ENCODE measurements at regions not wholly inside any gene's neighbourhood (a gene's known extent, or its start where the extent isn't known, plus 50 kb on each side); places are given as distances from the start of the nearest gene placed in this dataset.
"Not testable (repeated sequence)": the region's sequence is repeated elsewhere in the genome, so short reads cannot be mapped to it uniquely, and the experiment has no call there.

DNA sequence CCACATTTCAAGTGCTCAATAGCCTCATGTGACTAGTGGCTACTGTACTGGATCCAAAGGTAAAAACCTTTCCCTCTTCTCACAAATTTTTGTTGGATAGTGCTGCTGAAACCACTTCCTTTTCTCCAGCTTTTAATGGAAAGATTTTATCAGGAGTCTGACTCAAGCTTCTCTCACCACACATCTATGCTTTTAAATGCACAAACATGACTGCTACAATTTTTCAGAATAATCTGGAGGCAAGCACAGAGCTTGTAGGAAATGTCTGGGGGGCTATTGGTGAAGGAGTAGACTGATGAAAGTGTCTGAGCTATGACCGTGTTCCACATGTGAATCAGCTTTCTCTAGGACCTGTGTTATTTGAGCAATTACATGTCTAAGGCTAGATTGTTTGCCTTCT is 101.1 kb upstream of the FAT3 start:
- DNase-seq (ENCODE audit: low read depth in 4 of 4, low spot score in 3 of 4): no peak

DNA sequence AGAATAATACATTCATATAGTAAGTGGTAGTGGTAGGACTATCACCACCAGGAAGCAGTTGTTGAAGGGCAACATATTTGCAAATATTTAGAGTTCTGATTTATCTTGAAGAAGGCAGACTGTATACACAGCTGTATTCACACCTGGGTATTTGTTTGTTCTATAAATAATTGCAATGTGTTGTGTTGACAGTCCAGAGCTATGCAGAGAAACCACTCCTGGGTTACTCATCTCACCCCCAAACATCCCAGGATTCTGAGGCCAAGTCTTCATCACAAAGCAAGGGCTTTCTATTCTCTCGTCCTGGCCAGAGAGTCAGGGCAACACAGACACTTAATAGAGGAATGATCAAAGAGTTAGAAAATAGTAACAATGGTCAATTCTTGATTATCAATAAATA is 102.1 kb upstream of the FAT3 start:
- DNase-seq (ENCODE audit: low read depth in 4 of 4, low spot score in 3 of 4): no peak

DNA sequence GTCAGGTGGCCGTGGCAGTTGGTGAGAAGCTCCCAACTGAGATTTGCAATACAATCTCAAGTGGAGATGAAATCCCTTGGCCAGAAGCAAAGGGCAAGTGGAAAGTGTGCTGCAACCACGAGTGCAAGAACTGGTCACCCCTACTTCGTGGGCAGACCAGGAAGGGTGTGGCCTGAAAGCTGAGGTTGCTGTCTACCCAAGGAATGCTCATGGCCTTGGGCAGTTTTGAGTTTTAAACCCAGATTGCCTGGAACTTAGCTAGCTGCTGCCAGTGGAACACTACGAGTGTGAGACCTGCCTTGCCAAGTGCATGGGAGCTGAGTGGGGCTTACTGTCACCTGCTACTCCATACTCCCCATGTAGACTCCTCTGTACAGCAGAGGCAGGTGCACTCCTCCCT is 113.3 kb upstream of the FAT3 start:
- DNase-seq (ENCODE audit: low read depth in 4 of 4, low spot score in 3 of 4): no peak

DNA sequence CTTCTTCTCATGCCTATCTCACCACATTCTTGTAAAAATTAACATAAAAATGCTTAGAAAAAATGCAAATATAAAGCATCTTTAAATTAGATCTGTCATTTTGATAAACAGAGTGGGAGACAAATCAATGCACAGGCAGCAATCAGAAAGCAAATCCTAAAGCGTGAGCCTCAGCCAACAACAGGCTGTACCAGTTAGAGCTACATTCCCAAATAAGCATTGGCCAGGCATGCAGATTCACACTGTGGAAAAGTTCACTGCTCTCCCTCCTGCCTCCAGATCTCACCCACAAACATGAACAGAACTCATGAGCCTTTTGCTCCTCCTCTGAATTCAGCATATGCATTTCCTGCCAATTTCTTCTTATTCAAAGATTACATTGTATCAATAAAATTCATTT is 115.2 kb upstream of the FAT3 start:
- DNase-seq (ENCODE audit: low read depth in 4 of 4, low spot score in 3 of 4): no peak

DNA sequence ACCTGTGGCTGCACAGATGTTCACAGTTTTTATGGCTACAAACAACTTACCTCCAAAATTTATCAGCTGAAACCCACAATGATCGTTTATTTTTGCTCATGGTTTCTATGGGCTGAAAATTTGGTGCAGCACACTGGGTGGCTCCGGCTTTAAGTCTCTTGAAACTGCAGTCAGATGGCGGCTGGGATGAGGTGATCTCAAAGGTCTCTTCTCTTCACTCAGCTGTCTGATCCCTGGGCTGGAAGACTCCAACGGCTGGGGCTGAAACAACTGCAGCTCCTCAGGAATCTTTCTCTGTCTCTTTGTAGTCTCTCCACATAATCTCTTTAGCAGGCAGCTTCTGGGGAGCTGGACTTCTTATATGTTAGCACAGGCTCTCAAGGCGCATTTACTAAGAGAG is 117.3 kb upstream of the FAT3 start:
- no peak for DNase-seq (ENCODE audit: low read depth in 4 of 4, low spot score in 3 of 4)

DNA sequence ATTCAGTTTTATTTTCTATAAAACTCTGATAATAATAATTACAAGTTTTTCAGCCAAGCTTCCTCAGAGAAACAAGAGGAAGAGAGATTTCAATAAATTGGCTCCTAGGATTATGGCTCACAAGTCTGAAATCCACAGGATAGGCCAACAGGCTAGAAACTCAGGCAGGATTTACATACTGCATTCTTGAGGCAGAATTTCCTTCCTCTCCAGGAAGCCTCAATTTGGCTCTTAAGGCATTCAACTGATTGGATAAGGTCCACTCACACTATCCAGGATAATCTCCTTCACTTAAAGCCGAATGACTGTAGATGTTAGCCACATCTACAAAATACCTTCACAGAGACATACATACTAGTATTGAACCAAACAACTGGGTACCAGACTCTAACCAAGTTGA is 120.3 kb upstream of the FAT3 start:
- no peak for DNase-seq (ENCODE audit: low read depth in 4 of 4, low spot score in 3 of 4)

DNA sequence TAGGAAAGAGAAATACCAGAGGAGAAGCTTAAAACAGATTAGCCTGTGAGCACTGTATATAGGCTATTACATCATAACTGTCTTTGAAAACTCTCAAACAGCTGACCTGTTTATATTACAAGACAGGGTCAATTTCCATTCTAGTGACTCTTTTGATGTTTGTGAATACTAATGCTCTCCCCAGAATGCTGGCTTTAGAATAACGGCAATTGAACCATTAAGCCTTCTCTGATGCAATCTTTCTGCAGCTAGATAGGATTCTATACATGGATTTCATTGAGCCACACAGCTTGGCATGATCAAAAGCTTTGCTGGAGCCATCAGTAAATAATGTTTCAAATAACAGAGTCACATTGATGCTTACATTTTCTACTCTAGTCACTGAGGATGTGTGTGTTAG is 122.7 kb upstream of the FAT3 start:
- no peak for DNase-seq (ENCODE audit: low read depth in 4 of 4, low spot score in 3 of 4)

DNA sequence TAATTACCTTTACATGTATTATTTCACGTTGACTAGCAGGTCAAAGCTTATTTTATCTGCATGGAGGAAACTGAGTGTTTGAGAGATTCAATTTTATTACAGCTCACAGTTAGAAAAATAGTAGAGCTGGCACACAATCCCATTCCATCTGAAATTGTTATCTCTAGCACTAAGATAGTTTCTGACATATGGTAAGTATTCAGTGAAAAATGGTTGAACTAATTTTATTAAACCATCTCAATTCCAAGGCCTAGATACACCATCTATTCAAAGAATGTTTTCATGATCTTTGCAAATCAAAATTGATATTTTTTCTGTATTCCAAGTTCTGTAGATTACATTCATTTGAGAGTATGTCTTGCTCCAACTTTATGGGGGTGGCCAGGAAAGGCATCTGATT is 125.4 kb upstream of the FAT3 start:
- no peak for DNase-seq (ENCODE audit: low read depth in 4 of 4, low spot score in 3 of 4)

DNA sequence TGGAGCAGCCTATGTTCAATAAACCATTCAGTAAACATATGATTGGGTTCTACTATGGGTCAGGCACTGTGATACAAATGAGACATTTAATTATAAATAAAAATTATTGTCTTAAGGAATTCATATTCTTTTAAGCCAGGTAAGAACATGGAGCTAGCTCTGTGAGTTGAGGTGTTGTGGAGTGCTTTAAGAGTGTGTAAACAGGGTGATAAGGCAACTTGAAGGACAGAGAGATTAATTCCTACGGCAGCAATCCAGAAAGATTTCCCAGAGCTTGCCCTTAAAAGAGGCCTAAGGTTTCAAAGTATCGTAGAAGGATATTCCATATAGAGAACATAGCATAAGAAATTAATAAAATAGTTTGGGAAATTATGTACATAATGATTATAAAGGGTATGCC is 126.4 kb upstream of the FAT3 start:
- DNase-seq (ENCODE audit: low read depth in 4 of 4, low spot score in 3 of 4): no peak

DNA sequence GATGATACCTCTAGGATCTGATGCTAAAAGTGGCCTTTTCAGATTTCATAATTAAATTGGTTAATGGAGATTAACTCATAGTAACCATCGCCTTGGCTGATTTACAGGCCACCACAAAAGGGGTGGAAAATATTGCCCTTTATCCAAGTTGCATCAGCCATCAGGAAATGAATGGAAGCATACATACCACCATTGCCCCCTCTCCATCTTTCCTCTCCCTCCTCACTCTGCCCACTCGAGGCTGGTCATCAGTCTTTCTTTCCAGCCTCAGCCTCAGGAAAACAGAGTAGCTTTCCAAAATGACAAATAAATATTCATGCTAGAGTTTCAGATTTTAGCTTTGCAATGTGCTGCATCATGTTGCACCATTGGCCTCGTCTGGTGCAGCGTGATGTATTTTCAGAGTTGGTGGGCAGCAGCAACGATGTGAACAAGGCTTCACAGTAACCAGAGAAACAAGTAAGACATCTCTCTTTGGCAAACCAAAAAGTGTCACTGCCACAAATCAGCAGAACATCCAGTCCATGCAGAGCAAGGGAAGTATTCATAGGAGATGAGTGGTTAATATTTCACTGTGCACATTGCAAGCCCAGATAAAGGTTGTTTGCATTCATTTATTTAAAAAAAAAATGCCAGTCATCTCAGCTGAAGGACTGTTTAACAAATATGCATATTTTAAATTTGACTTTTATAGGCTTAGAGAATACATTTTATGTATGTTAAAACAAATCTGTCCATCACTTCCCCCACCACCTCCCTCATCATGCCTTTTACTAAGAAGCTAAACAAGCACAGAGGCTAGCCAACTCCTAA is 136.7 kb upstream of the FAT3 start:
- no peak for DNase-seq (ENCODE audit: low read depth in 4 of 4, low spot score in 3 of 4)

DNA sequence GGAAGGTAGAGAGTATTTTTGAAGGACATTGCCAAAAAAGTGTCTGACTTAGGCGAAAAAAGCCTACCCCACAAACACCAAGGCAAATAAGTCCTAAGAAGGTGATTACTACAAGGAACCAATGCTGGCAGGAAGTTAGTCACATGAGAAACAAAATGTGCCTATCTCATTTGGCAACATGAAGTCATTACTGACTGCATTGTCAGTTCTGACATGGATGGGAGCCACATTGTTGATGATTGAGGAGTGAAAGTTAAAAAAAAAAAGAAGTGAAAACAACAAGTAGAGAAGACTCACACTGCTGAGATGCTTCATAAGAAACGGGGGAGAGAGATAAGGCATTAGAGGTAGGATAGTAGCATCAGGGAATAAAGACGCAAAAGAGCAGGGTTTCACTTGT is 141.5 kb upstream of the FAT3 start:
- no peak for DNase-seq (ENCODE audit: low read depth in 4 of 4, low spot score in 3 of 4)

DNA sequence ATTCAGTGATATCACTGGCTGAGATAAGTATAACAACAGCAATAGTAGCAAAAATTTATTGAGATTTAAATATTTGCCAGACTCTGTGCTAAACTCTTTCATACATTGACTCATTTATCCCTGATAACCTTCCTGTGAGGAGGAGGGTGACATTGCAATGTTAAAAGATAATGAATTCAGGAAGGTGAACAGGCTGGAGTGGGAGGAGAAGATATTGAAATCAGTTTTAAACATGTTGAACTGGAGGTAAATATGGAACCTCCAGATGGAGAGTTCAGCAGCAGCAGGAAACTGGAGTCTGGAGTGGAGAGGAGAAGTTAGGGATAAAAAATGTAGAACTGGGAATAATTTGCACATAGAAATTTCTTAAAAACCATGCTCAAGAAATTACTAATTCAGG is 142.0 kb upstream of the FAT3 start:
- no peak for DNase-seq (ENCODE audit: low read depth in 4 of 4, low spot score in 3 of 4)

DNA sequence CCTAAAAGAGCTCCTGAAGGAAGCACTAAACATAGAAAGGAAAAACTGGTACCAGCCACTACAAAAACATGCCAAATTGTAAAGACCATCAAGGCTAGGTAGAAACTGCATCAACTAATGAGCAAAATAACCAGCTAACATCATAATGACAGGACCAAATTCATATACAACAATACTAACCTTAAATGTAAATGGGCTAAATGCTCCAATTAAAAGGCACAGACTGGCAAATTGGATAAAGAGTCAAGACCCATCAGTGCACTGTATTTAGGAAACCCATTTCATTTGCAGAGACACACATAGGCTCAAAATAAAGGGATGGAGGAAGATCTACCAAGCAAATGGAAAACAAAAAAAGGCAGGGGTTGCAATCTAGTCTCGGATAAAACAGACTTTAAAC is 150.1 kb upstream of the FAT3 start:
- DNase-seq (ENCODE audit: low read depth in 4 of 4, low spot score in 3 of 4): not testable (repeated sequence)

DNA sequence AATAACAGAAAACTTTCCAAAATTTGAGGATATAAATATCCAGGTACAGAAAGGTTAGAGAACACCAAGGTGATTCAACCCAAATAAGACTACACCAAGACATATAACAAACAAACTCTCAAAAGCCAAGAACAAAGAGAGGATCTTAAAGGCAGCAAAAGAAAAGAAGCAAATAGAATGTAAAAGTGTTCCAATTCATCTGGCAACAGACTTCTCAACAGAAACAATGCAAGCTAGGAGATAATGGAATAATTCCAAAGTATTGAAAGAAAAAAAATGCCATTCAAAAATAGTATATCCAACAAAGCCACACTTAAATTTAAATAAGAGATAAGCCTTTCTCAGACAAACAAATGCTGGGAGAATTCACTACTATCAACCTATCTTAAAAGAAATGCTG is 153.0 kb upstream of the FAT3 start:
- no peak for DNase-seq (ENCODE audit: low read depth in 4 of 4, low spot score in 3 of 4)

DNA sequence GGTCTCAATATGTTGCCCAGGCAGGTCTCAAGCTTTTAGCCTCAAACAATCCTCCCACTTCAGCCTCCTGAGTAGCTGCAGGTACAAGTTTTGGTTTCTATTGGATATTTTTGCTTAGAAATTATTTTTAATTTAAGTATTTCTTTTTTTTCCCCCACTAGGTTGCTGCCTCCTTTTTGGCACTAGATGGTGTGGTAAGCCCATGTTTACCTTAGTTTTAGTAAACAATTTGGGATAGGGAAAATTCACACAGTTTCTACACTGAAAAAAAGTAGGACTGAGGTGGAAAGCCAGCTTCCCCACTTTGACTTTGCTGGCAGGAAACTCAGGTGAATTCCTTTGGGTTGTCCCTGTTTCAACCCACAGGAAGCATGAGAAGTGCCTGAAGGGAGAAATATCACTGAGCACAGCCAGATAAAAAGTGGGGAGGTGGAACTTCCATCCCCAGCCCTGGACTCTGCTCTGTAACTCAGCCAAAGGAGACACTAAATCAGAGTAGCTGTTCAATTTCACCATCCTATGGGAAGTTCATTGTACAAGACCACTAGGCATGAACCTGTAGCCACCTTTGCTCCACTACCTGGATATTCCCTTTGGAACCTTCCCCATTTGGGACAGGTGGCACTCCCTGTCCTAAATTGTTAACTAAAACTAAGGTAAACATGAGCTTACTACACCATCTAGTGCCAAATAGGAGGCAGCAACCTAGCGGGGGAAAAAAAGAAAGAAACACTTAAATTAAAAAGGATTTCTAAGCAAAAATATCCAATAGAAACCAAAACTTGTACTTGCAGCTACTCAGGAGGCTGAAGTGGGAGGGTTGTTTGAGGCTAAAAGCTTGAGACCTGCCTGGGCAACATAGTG is 154.4 kb upstream of the FAT3 start:
- no peak for DNase-seq (ENCODE audit: low read depth in 4 of 4, low spot score in 3 of 4)

DNA sequence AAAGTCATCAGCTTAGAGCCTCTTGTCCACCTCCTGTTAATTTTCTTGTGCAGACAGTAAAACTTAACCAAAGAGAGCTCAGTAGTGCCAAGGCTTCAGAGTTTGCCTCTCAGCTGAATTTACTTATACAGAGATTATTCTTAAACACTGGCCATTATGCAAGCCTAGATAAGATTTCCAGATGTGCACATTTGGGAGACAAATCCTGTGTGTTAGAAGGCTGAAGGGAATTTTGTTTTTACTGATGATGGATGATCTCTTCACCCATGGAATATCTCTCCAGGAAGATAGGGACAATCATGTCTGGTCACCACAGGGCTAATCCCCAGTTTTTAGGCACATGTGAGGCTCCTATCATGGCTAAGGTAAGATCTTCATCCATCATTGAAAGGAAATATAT is 157.6 kb upstream of the FAT3 start:
- DNase-seq (ENCODE audit: low read depth in 4 of 4, low spot score in 3 of 4): no peak

DNA sequence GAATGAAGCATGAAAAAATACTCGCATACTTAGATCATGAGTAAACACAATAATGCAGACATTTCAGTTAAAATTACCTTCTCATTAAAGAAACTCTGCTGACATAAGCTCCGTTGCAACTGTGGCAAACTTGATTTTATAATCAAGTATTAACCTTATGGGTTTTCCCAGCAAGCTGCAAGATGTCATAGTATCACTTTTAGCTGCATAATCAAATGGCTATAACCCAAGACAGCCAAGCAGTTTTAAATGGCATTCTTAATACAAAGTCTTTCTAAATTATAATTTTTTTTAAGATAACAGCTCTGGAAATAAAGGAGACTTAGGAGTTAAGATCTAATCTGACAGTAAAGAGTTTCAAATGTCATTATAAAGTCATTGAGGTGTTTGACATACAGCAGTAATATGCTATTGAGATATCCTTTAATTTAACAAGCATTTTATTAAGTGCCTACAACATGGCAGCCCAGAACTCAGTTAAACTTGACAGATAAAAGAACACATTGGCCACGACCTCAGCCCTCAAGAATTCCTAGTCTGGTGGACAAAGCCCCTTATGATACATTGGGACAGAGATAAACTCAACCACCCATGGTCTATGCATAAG is 163.1 kb upstream of the FAT3 start:
- DNase-seq (ENCODE audit: low read depth in 4 of 4, low spot score in 3 of 4): no peak

DNA sequence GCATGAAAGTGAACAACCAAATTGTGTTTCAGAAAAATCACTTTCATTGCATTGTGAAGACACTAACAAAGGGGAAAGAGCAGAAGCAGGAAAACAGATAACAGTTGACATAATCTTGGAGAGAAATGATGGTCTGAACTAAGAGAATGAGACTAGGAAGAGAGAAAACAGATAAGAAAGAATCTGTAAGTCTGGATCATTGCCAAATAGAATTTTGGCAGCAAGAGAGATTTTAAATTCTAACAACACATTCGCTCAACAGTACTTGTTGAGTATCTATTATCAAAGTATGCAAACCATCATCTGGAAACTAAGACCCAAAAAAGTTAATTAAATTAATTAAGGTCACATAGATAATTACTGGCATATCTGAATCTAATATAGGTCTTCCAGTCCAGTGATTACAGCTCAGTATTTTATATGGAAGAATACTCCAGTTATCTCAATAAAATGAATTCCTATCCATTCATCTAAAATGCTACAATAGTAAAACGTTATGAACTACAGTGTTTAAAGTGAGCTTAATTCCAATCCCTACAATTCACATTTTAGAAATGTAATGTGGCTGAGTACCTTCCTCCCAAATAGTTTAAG is 166.7 kb upstream of the FAT3 start:
- no peak for DNase-seq (ENCODE audit: low read depth in 4 of 4, low spot score in 3 of 4)

DNA sequence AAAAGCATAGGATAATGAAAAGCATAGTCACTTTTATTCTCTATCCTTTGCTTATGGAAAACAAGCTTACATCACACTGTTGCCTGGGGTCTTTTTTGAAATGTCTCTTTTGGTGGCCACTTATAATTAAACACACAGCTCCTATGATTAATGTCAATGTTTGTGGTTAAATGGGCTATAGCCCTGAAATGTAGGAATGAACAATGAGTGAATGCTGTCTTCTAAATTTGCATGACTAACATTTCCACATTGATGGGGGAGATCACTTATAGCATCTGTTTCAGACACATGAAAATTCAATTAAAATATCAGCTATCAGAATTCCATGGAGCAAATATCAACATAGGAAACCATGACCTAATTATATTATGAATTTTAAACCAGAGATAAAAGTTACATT is 171.4 kb upstream of the FAT3 start:
- no peak for DNase-seq (ENCODE audit: low read depth in 4 of 4, low spot score in 3 of 4)

DNA sequence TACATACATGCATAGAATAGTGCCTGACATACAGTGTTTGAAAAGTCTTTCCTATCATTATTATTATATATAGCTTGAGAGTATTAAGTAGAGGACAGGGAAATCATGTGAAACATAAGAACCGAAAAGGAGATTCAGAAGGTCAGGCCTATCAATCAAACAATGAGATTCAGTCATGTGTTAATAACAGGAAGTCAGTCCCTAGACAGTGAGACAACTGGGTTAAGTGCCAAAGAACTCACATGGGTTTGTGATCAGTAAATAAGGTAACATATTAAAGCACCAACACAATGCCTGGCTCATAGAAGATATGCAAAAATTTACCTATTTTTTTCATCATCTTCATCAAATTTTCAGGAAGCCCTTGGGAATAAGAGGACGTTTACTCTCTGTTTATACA is 174.3 kb upstream of the FAT3 start:
- DNase-seq (ENCODE audit: low read depth in 4 of 4, low spot score in 3 of 4): no peak

DNA sequence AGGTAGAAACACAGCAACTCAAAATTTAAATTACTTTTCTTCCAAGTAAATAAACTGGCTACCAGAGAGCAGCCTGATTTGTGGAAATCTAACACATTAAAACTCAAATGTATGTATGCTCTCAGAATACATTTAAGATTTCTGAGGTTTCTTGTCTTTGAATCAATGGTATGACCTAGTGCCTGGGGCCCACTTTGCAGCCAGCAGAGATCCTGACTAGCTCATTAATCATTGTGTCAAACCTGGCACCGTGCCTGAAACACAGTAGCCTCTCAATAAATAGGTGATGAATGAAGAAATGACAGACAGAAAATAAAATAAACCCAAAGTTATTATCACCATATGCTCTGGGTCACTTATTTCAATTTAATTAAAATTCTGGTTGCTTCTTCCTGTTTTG is 176.2 kb upstream of the FAT3 start:
- DNase-seq (ENCODE audit: low read depth in 4 of 4, low spot score in 3 of 4): no peak
